KG1 (cell line): ENCODE measurements at regions not wholly inside any gene's neighbourhood (a gene's known extent, or its start where the extent isn't known, plus 50 kb on each side); places are given as distances from the start of the nearest gene placed in this dataset.

ENCODE experiments used
- DNase-seq: peaks from one replicate; lab custom pipeline; 2025; lab: John Stamatoyannopoulos, UW

GRCh38 chr13:47826471-47826870, 174.6 kb downstream of the SUCLA2 start:
- DNase-seq: no peak

GRCh38 chr13:47822036-47822435, 179.0 kb downstream of the SUCLA2 start:
- DNase-seq: no peak

DNA sequence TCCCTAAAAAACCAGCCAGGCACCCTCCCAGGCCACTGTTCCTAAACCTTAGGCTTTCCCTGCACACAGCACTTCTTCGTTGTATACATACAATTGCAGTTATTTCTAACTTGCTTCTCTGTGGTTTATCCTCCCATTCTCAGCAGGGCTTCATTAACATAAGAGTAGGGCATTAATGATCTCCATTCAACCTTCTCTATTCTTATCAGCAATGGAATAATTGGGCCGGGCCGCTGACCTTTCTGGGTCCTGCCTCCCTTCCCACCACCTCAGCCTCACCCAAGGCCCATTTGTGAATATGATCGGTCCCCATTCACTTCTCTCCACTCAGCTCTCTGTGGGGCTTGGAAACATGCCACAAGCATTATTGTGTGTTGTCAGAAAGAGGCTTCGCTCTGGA, 184.2 kb downstream of the SUCLA2 start:
- no peak for DNase-seq

DNA sequence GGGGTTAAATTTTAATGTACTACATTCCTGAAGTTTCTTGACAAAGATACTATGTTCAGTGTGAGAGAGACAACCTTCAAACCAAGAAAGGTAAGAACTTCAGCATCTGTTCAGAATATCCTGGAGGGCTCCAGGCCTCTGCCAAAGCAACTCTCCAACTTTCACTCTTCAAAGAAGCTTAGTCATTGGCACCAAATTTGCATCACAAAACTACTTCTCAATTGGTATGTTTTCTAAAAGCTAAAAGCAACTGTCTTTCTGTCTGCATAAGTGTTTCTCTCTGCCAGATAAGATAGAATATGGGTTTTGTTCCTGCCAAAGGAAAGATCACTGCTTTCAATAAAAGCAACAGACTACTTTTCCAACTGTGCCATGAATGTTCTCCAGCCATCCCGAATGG, 187.4 kb downstream of the SUCLA2 start:
- no peak for DNase-seq

GRCh38 chr13:47809411-47809810, 191.7 kb downstream of the SUCLA2 start:
- no peak for DNase-seq

DNA sequence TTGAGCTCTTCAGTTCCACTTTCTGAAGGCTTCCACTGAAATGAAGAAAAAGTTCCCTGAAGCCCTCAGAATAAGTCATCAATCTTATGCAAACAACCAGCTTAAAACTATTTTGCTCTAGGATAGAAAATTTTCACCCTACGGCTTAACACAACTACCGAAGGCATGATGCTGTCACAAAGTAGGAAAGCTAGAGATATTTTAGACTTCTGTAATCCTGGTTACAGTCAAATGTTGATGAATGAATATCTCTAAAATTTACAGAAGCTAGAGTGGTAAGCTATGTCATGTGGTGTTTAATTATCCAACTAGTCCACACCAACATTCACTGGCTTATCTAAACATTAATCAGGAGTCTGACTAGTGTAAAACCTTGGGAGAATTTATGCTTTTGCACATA, 197.9 kb downstream of the SUCLA2 start:
- no peak for DNase-seq

GRCh38 chr13:47801555-47801954, 199.5 kb downstream of the SUCLA2 start:
- DNase-seq: no peak

DNA sequence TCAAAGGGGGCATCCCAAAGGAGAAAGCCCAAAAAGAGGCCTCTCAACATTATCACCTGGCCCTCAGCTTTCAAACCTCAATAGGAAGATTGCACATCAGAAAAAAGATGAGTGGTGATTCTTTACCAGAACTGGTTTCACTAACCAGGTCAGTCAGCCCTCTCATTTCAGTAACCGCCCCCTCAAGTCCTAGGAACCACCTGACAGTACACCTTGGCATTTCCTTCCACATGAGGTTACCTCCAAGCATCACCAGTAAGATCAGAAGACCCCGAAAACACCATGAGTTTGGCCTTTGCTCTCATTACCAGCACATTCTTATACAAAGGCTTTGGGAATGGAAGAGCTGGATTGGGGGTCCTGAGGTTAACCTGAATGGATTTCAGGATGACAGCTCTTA, 200.5 kb downstream of the SUCLA2 start:
- no peak for DNase-seq

DNA sequence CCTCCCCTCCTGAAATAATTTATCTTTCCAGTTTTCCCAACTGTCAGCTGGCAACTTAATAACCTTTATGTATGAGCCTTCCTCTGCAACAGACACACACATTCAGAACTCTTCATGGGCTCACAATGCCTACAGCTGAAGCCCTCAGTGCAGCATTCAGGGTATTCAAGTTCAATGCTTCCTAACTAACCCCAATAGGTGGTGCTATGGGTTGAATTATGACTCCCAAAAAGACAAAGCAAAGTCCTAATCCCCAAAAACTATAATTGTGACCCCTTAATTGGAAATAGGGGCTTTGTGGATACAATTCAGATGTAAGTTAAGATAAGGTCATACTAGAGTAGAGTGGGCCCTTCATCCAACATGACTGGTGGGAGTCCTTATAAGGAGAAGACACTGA, 202.2 kb downstream of the SUCLA2 start:
- DNase-seq: no peak

DNA sequence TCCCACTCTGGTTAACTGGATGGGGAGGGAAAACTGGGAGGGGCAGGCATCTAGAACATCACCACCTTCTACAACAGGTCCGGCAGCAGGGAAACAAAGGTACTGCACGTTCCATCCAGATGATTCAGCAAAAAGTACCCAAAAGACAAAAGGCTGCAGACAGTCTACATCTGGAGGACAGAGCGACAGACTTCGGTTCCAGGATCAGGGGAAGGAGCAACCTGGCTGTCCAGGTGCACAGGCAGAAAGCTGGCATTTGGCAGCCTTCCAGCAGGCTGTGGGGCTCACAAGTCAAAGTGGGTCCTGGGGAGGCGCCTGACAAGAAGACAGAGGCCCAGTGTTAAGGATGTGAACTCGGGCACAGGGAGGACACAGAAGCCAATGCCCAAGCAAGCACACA, 202.9 kb downstream of the SUCLA2 start:
- DNase-seq: no peak

- DNase-seq: no peak
These were observed 204.3 kb downstream of the SUCLA2 start for GRCh38 chr13:47796816-47797215.

DNA sequence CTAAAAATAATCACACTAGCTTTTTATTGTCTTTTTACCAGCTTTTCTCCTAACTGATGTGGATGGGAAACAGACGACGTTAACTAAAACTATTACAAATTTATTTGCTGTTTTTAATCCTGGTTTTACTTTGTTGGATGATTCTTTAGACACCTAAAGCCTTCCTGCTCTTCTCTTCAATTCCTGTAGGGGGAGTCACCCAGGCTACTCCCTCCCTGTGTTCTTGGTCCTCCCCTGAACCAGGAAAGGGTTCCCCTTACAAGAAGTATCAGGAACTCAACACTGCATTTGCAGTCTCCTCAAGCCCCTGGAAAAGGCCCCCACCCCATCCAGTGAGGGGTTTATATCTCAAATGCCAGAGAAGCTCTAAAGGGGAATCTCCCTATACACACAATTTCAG, 206.1 kb downstream of the SUCLA2 start:
- no peak for DNase-seq

DNA sequence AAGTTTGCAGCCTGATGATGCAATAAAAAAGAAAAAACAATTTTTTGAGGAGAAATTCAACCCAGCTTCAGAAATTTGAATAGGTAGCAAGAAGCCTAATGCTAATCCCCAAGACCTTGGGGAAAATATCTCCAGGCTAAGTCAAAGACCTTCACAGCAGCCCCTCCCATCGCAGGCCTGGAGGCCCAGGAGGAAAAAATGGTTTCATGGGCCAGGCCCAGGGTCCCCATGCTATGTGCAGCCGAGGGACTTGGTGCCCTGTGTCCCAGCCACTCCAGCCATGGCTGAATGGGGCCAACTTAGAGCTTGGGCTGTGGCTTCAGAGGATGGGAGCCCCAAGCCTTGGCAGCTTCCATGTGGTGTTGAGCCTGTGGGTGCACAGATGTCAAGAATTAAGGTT, 210.3 kb downstream of the SUCLA2 start:
- DNase-seq: no peak

DNA sequence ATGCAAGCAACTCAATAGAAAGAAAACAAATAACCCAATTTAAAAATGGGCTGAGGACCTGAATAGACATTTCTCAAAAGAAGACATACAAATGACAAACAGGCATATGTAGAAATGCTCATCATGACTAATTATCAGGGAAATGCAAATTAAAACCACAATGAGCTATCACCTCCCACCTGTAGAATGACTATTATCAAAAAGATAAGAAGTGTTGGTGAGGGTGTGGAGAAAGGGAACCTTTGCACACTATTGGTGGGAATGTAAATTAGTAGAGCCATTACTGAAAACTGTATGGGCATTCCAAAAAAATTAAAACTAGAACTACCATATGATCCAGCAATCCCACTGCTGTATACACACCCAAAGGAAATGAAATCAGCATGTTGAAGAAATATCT, 212.2 kb downstream of the SUCLA2 start:
- DNase-seq: no peak

DNA sequence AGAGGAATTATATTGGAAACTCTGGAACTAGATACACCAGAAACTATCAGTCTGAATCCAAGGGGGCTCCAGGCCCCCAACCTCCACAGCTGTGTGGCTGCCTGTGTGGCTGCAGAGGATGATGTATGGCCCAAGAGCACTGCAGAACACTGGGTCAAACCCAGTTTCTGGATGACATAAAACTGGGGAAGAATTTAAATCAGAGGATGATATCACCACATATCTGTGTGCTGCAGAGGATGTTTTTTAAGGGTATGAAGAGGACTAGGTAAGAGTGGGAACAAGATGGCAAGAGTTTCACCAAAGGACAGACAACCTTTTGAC, 226.4 kb downstream of the SUCLA2 start:
- DNase-seq: no peak

GRCh38 chr13:47764817-47765216, 236.3 kb downstream of the SUCLA2 start:
- DNase-seq: no peak

DNA sequence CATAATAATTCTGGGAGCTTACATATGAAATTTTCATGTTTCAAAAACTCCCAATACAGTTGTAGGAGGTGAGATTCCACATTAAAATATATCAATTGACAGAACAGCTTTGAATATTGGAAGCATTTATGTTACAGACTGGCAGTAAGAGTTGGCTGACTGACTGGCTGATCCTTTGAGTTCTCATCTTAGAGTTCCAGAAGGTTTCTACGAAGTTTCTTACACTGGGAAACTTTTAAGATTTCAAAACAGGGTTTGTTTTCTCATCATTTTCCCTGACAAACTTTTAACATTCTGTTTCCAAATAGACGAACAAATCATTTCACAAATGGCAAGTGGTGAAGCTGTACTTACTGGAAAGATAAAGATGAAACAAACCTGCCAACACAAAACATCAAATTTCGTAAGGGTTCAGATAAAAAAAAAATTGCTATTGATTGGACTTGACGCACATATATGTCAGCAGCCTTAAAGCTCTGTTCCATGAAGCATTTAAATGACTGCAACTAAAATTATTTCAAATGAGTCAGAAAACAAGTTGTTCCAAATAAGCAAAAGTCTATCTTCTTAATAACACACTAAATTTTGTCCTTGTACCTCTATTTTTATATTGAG, 243.5 kb downstream of the SUCLA2 start:
- no peak for DNase-seq

DNA sequence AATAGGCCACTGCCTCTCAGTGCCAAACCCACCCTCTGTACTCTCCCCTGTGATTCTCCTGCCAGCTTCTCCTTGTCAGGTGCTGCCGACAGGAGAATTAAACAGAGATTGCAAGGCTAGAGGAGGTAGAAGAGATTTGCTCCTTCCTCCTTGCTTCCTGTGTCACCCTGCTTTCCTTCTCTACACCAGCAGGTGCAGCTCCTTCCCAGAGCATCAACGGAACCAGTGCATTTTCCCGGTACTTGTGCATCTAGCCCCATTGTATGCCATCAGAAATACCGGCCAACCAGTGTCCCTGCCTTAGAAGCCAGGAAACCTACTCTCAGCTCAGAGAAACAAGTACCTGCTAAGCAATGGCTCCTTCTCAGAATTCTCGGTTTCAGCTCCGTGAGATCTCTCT, 253.2 kb downstream of the SUCLA2 start:
- no peak for DNase-seq

- no peak for DNase-seq
These were observed 274.7 kb downstream of the SUCLA2 start for GRCh38 chr13:47726394-47726793.

DNA sequence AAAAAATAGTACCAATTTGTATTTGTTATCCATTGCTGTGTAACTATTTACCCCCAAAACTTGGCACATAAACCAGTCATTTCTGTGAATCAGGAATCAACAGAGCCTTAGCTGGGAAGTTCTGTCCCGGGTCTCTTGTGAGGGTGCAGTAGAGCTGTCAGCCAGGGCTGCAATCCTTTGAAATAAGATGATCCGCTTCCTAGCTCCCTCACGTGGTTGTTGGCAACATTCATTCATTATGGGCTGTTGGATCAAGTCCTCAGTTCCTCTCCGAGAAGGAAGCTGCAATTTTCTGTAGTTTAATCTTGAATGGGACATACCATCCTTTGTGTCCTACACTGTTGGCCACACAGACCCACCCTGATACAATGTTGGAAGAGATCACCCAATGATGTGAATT, 277.2 kb downstream of the SUCLA2 start:
- DNase-seq: no peak

DNA sequence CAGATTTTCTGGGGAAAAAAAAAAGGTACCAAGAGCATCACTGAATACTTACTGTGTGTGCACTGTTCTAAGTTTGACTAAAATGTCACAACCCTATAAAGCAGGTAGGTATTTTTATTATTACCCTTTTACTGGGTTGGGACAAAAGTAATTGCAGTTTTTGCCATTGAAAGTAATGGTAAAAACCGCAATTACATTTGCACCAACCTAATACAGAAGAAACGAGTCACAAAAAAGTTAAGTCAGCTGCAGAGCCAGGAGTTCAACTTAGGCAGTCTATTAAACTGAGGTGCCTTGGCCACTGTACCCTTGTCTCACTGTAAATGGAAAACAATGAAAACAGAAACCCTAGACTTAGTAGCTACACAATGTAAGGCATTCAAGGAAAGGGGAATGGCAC, 281.9 kb downstream of the SUCLA2 start:
- no peak for DNase-seq

- DNase-seq: no peak
These were observed 282.5 kb downstream of the SUCLA2 start for GRCh38 chr13:47718556-47718955.

- DNase-seq: no peak
These were observed 292.7 kb downstream of the SUCLA2 start for GRCh38 chr13:47708386-47708785.

DNA sequence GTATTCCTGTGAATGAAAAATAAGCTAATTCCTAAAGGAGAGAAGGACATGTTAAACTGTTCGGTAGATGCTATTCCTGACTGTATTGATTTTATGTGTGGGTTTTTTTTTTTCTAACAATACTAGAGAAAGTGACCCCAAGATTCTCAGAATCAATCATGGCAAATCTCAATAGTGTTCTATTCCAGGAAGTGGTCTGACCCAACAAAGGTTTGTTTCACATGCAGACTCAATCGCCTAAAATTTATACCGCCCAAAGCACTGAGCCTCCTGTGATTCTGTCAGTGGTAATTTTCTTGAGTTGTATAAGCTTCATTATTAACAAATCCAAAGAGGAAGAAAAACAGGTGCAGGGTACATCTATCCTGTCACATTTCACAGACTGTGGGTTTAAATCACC, 293.7 kb downstream of the SUCLA2 start:
- no peak for DNase-seq

GRCh38 chr13:47705185-47705584, 295.9 kb downstream of the SUCLA2 start:
- DNase-seq: no peak
